ENCODE measurements at regions not wholly inside any gene's neighbourhood (a gene's known extent, or its start where the extent isn't known, plus 50 kb on each side); places are given as distances from the start of the nearest gene placed in this dataset.

DNA sequence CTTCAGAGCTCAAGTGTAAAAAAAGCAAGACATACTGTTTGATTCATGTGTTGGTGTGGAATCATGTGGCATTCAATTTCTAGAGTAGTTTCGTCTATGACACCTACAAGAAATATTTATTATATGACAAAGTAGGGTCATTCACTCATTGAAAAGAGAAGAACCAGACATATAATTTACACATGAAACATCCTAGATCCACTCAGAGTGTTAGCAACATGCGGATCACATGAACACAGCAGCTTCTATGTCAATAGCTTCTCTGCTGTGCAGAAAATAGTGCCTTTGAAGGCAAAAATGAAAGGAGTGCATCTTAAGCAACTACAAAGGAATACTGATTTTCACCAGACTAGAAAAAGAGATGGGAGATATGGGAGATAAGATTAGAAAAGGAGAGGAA is 569.8 kb downstream of the RPS29 start:
- TF ChIP-seq, protein P1, sequence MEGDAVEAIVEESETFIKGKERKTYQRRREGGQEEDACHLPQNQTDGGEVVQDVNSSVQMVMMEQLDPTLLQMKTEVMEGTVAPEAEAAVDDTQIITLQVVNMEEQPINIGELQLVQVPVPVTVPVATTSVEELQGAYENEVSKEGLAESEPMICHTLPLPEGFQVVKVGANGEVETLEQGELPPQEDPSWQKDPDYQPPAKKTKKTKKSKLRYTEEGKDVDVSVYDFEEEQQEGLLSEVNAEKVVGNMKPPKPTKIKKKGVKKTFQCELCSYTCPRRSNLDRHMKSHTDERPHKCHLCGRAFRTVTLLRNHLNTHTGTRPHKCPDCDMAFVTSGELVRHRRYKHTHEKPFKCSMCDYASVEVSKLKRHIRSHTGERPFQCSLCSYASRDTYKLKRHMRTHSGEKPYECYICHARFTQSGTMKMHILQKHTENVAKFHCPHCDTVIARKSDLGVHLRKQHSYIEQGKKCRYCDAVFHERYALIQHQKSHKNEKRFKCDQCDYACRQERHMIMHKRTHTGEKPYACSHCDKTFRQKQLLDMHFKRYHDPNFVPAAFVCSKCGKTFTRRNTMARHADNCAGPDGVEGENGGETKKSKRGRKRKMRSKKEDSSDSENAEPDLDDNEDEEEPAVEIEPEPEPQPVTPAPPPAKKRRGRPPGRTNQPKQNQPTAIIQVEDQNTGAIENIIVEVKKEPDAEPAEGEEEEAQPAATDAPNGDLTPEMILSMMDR (IDR thresholded peaks at IDR 0.05), result no peak
- TF ChIP-seq, protein P2, sequence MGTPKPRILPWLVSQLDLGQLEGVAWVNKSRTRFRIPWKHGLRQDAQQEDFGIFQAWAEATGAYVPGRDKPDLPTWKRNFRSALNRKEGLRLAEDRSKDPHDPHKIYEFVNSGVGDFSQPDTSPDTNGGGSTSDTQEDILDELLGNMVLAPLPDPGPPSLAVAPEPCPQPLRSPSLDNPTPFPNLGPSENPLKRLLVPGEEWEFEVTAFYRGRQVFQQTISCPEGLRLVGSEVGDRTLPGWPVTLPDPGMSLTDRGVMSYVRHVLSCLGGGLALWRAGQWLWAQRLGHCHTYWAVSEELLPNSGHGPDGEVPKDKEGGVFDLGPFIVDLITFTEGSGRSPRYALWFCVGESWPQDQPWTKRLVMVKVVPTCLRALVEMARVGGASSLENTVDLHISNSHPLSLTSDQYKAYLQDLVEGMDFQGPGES (IDR thresholded peaks at IDR 0.05; ENCODE audit: low read depth, low read length), result no peak
- TF ChIP-seq FOXJ3 (CRISPR knock-in tag; IDR thresholded peaks at IDR 0.05), result no peak
- no peak for TF ChIP-seq RAD21 (IDR thresholded peaks at IDR 0.05; ENCODE audit: low read length)
- no peak for TF ChIP-seq RCOR1 (IDR thresholded peaks at IDR 0.05; ENCODE audit: low read length)
- TF ChIP-seq FOXM1 (IDR thresholded peaks at IDR 0.05; ENCODE audit: low read depth), result no peak
- TF ChIP-seq, protein P3, sequence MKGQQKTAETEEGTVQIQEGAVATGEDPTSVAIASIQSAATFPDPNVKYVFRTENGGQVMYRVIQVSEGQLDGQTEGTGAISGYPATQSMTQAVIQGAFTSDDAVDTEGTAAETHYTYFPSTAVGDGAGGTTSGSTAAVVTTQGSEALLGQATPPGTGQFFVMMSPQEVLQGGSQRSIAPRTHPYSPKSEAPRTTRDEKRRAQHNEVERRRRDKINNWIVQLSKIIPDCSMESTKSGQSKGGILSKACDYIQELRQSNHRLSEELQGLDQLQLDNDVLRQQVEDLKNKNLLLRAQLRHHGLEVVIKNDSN (IDR thresholded peaks at IDR 0.05; ENCODE audit: borderline replicate concordance, low read depth), result no peak
- TF ChIP-seq POLR2AphosphoS5 (IDR thresholded peaks at IDR 0.05; ENCODE audit: low read depth, low read length), result no peak

Data from SK-N-SH (cell line).